Mesendoderm (in vitro differentiated cells): ENCODE measurements at regions not wholly inside any gene's neighbourhood (a gene's known extent, or its start where the extent isn't known, plus 50 kb on each side); places are given as distances from the start of the nearest gene placed in this dataset.
A peak's percentile ranks its signal among the peaks of the same experiment; 100 is the strongest.

Experiments used
- DNase-seq: peaks from one replicate; pipeline ENCODE4 v3.0.0; 2013
- H2AK5ac ChIP-seq: 2 replicates; pipeline ENCODE4 v1.6.1; 2013; ENCODE audit warnings: low read length, inconsistent platforms
- H2BK120ac ChIP-seq: 2 replicates; pipeline ENCODE4 v1.6.1; 2013; ENCODE audit warnings: low read depth, mild to moderate bottlenecking, low read length, moderate library complexity, mixed read lengths
- H2BK15ac ChIP-seq: replicated peaks from 2 replicates; pipeline ENCODE4 v1.6.1; 2013; ENCODE audit warnings: low read depth, mild to moderate bottlenecking, moderate library complexity
- H2BK5ac ChIP-seq: 2 replicates; pipeline ENCODE4 v1.6.1; 2013; ENCODE audit warnings: low read length, inconsistent platforms
- H3K18ac ChIP-seq: 2 replicates; pipeline ENCODE4 v1.6.1; 2013; ENCODE audit warnings: mild to moderate bottlenecking, low read length, mixed read lengths
- H3K23ac ChIP-seq: one replicate; pipeline ENCODE4 v1.6.1; 2013; ENCODE audit warnings: low read length
- H3K27ac ChIP-seq: 2 replicates; pipeline ENCODE4 v1.5.1; 2013; ENCODE audit warnings: low read depth, mild to moderate bottlenecking, inconsistent platforms, low read length, moderate library complexity
- H3K27me3 ChIP-seq: 2 replicates; pipeline ENCODE4 v1.6.1; 2013; ENCODE audit warnings: low read length, control low read depth, mild to moderate bottlenecking, inconsistent platforms; ENCODE audit not compliant: insufficient read depth, poor library complexity
- H3K36me3 ChIP-seq: 2 replicates; pipeline ENCODE4 v1.6.1; 2013; ENCODE audit warnings: low read length, inconsistent platforms; ENCODE audit not compliant: control insufficient read depth, insufficient read depth
- H3K4ac ChIP-seq: one replicate; pipeline ENCODE4 v1.6.1; 2013; ENCODE audit warnings: low read depth, mild to moderate bottlenecking, low read length, moderate library complexity
- H3K4me1 ChIP-seq: 2 replicates; pipeline ENCODE4 v1.6.1; 2013; ENCODE audit warnings: low read depth, low read length, inconsistent platforms; ENCODE audit not compliant: control insufficient read depth
- H3K4me2 ChIP-seq: 2 replicates; pipeline ENCODE4 v1.6.1; 2013; ENCODE audit warnings: low read length
- H3K4me3 ChIP-seq: 2 replicates; pipeline ENCODE4 v1.5.1; 2013; ENCODE audit warnings: mild to moderate bottlenecking, low read length
- H3K56ac ChIP-seq: one replicate; pipeline ENCODE4 v1.6.1; 2013; ENCODE audit warnings: low read length
- H3K79me1 ChIP-seq: 2 replicates; pipeline ENCODE4 v1.6.1; 2013; ENCODE audit warnings: low read length, inconsistent platforms
- H3K79me2 ChIP-seq: 2 replicates; pipeline ENCODE4 v1.6.1; 2013; ENCODE audit warnings: mild to moderate bottlenecking, low read length; ENCODE audit not compliant: control insufficient read depth, insufficient read depth
- H3K9ac ChIP-seq: 2 replicates; pipeline ENCODE4 v1.6.1; 2013; ENCODE audit warnings: low read length, inconsistent platforms
- H4K5ac ChIP-seq: one replicate; pipeline ENCODE4 v1.6.1; 2013; ENCODE audit warnings: low read length
- H4K8ac ChIP-seq: one replicate; pipeline ENCODE4 v1.6.1; 2013; ENCODE audit warnings: low read depth, mild to moderate bottlenecking, control low read depth, low read length, moderate library complexity
- WGBS: extraction: QIAGEN DNeasy Blood & Tissue Kit; methylation state at CpG from one replicate; pipeline ENCODE4 v1.1.7; 2013; ENCODE audit warnings: low lambda C conversion rate, missing lambda C conversion rate; ENCODE audit not compliant: insufficient coverage; ENCODE audit errors: extremely low coverage; 5-methylcytosine and 5-hydroxymethylcytosine counted together

DNA sequence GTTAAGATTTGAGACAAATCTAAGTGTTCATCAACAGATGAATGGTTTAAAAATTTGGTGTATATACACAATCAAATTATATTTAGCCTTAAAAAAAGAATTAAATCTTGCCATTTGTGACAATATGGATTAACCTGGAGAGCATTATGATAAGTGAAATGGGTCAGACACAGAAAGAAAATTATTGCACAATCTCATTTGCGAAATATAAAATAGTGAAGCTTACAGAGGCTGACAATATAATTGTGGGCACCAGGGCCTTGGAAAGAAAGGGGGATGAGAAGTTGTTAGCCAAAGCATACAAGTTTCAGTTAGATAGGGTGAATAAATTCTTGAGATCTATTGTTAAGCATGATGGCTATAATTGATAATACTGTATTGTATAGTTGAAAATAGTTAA, 883.0 kb downstream of the TECRL start:
- Histone ChIP-seq H3K4me1 (no peaks in the 10 kb centered on the region), H3K9ac (no peak overlapping the region), H2AK5ac (no peak overlapping the region), H3K4me3 (no peak overlapping the region), H3K4me2 (no peak overlapping the region), H3K18ac (no peak overlapping the region), H3K79me1 (no peaks in the 10 kb centered on the region), H4K8ac (no peak overlapping the region), H3K27me3 (no peaks in the 10 kb centered on the region), H3K79me2 (no peaks in the 10 kb centered on the region), H2BK120ac (no peak overlapping the region), H3K56ac (no peak overlapping the region), H3K36me3 (no peaks in the 10 kb centered on the region), H2BK5ac (no peak overlapping the region), H3K27ac (no peak overlapping the region), H4K5ac (no peak overlapping the region), H3K4ac (no peak overlapping the region), H2BK15ac (no peak overlapping the region), H3K23ac (no peak overlapping the region)
- no CpG with 5 or more reads among the region's 1 CpG for WGBS
- DNase-seq, result no peak

- H4K8ac ChIP-seq, result no peak overlapping the region
- no peak overlapping the region for H3K4me3 ChIP-seq
- H3K27ac ChIP-seq, result no peak overlapping the region
- WGBS, result no CpG with 5 or more reads among the region's 1 CpG
- H3K79me1 ChIP-seq, result no peaks in the 10 kb centered on the region
- H3K4me1 ChIP-seq, result no peaks in the 10 kb centered on the region
- H3K36me3 ChIP-seq, result no peaks in the 10 kb centered on the region
- no peak overlapping the region for H3K23ac ChIP-seq
- H3K9ac ChIP-seq, result no peak overlapping the region
- no peaks in the 10 kb centered on the region for H3K27me3 ChIP-seq
- H4K5ac ChIP-seq, result no peak overlapping the region
- no peaks in the 10 kb centered on the region for H3K79me2 ChIP-seq
- no peak overlapping the region for H3K18ac ChIP-seq
- no peak overlapping the region for H3K4ac ChIP-seq
- no peak overlapping the region for H2BK120ac ChIP-seq
- no peak overlapping the region for H3K4me2 ChIP-seq
- no peak overlapping the region for H3K56ac ChIP-seq
- DNase-seq, result no peak
- H2BK15ac ChIP-seq, result no peak overlapping the region
- H2BK5ac ChIP-seq, result no peak overlapping the region
- H2AK5ac ChIP-seq, result no peak overlapping the region
Measured at GRCh38 chr4:63524764-63525163, 884.5 kb downstream of the TECRL start.

DNA sequence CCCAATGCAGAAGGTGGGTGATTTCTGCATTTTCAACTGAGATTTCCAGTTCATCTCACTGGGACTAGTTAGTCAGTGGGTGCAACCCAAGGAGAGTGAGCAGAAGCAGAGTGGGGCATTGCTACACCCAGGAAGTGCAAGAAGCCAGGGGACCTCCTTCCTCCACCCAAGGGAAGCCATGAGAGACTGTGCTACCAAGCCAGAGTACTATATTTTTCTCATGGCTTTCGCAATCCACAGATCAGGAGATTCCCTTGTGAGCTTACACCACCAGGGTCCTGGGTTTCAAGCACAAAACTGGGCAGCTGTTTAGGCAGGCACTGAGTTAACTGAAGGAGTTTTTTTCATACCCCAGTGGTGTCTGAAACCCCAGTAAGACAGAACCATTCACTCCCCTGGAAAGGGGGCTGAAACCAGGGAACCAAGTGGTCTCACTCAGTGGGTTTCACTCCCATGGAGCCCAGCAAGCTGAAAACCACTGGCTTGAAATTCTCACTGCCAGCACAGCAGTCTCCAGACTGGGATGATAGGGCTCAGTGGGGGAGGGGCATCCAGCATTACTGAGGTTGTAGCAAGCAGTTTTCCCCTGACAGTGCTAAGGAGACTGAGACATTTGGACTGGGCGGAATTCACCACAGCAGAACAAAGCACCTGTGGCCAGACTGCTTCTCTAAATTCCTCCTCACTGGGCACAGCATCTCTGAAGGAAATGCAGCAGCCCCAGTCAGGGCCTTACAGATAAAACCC, 903.4 kb downstream of the TECRL start:
- Histone ChIP-seq H3K4me2 (no peak overlapping the region), H3K4me1 (no peaks in the 10 kb centered on the region), H2BK15ac (no peak overlapping the region), H2BK120ac (no peak overlapping the region), H4K8ac (no peak overlapping the region), H4K5ac (no peak overlapping the region), H3K79me2 (no peaks in the 10 kb centered on the region), H3K23ac (no peak overlapping the region), H3K4me3 (no peak overlapping the region), H3K27me3 (no peaks in the 10 kb centered on the region), H3K9ac (no peak overlapping the region), H3K56ac (peak overlapping the region; percentile 15), H3K36me3 (no peaks in the 10 kb centered on the region), H3K79me1 (no peaks in the 10 kb centered on the region), H3K18ac (no peak overlapping the region), H3K27ac (no peak overlapping the region), H2AK5ac (no peak overlapping the region), H2BK5ac (no peak overlapping the region), H3K4ac (no peak overlapping the region)
- no CpG with 5 or more reads among the region's 2 CpGs for WGBS
- peak; percentile 54 for DNase-seq

DNA sequence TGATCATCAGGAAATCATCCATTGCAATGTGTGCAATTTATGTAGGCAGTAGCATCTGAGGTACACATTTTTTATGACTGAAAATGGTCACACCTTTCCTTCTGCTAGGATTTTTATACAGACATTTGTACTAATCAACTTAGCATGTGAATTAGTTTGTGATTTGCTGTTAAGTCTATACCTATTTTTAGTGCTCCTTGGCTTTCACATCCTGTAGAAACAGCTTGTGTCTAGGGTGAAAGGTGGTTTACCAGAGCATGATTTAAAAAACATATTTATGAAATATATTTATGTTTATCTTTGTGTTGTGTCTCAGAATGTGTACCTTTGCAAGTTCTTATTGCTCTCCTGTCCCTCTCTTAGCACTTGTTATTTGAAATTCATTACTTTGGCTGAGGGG, 916.0 kb downstream of the TECRL start:
- Histone ChIP-seq H2BK5ac (no peak overlapping the region), H3K4me1 (no peaks in the 10 kb centered on the region), H2AK5ac (no peak overlapping the region), H3K18ac (no peak overlapping the region), H2BK15ac (no peak overlapping the region), H3K4me2 (no peak overlapping the region), H3K27ac (no peak overlapping the region), H4K5ac (no peak overlapping the region), H2BK120ac (no peak overlapping the region), H3K36me3 (no peaks in the 10 kb centered on the region), H4K8ac (no peak overlapping the region), H3K79me1 (no peaks in the 10 kb centered on the region), H3K9ac (no peak overlapping the region), H3K79me2 (no peaks in the 10 kb centered on the region), H3K27me3 (no peaks in the 10 kb centered on the region), H3K56ac (no peak overlapping the region), H3K4me3 (no peak overlapping the region), H3K4ac (no peak overlapping the region), H3K23ac (no peak overlapping the region)
- no peak for DNase-seq

DNA sequence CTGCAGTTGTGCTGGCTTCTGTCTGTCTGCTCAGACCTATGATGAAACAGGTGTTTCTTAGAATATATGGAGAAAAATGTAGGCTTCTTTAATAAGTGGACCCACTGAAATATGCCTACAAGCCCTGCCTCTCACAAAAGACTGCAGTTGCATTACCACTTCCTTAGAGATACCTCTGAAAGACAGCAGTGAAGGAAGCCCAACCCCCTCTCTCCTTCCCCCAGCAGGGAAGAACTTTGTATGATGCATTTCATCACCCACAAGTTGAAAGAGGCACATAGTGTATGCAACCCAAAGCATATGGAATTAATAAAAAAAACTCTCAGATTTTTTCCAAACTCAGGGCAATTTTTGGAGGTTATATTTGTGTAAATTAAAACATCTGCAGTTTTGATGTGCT, 916.7 kb downstream of the TECRL start:
- H3K4me3 ChIP-seq, result no peak overlapping the region
- H3K9ac ChIP-seq, result no peak overlapping the region
- H3K27me3 ChIP-seq, result no peaks in the 10 kb centered on the region
- H3K79me1 ChIP-seq, result no peaks in the 10 kb centered on the region
- H3K4ac ChIP-seq, result no peak overlapping the region
- DNase-seq, result peak; percentile 17
- H4K8ac ChIP-seq, result no peak overlapping the region
- no peak overlapping the region for H3K56ac ChIP-seq
- no peak overlapping the region for H2BK5ac ChIP-seq
- no peak overlapping the region for H3K4me2 ChIP-seq
- H3K18ac ChIP-seq, result no peak overlapping the region
- no peak overlapping the region for H2BK120ac ChIP-seq
- no peak overlapping the region for H2BK15ac ChIP-seq
- no peaks in the 10 kb centered on the region for H3K4me1 ChIP-seq
- H2AK5ac ChIP-seq, result no peak overlapping the region
- no peaks in the 10 kb centered on the region for H3K36me3 ChIP-seq
- H4K5ac ChIP-seq, result no peak overlapping the region
- no peak overlapping the region for H3K23ac ChIP-seq
- no peaks in the 10 kb centered on the region for H3K79me2 ChIP-seq
- H3K27ac ChIP-seq, result no peak overlapping the region

- H3K4ac ChIP-seq, result no peak overlapping the region
- no peak overlapping the region for H4K8ac ChIP-seq
- no CpG with 5 or more reads among the region's 4 CpGs for WGBS
- H4K5ac ChIP-seq, result no peak overlapping the region
- no peak overlapping the region for H2BK15ac ChIP-seq
- H2BK5ac ChIP-seq, result no peak overlapping the region
- no peak overlapping the region for H3K9ac ChIP-seq
- no peak overlapping the region for H3K4me2 ChIP-seq
- no peak overlapping the region for H3K56ac ChIP-seq
- no peaks in the 10 kb centered on the region for H3K4me1 ChIP-seq
- DNase-seq, result no peak
- H3K4me3 ChIP-seq, result no peak overlapping the region
- no peak overlapping the region for H3K27ac ChIP-seq
- H3K18ac ChIP-seq, result no peak overlapping the region
- H2AK5ac ChIP-seq, result no peak overlapping the region
- H3K79me1 ChIP-seq, result no peaks in the 10 kb centered on the region
- no peaks in the 10 kb centered on the region for H3K27me3 ChIP-seq
- no peak overlapping the region for H3K23ac ChIP-seq
- no peaks in the 10 kb centered on the region for H3K79me2 ChIP-seq
- no peaks in the 10 kb centered on the region for H3K36me3 ChIP-seq
- no peak overlapping the region for H2BK120ac ChIP-seq
Measured at GRCh38 chr4:63464393-63464792, 944.9 kb downstream of the TECRL start.
